ENCODE measurements at regions not wholly inside any gene's neighbourhood (a gene's known extent, or its start where the extent isn't known, plus 50 kb on each side); places are given as distances from the start of the nearest gene placed in this dataset.
A peak's percentile ranks its signal among the peaks of the same experiment; 100 is the strongest.

GRCh38 chr6:126266664-126267063, 73.3 kb upstream of the CENPW start:
- DNase-seq, result no peak
- Histone ChIP-seq H3K27me3 (no peaks in the 10 kb centered on the region), H3K4me3 (no peak overlapping the region), H3K9me3 (no peaks in the 10 kb centered on the region), H3K4me1 (peaks cover 0 to 3% of the 10 kb centered on the region in 2 donors), H3K36me3 (no peaks in the 10 kb centered on the region), H3K27ac (peak overlapping the region; percentile 61 to 63)
- TF ChIP-seq CTCF (IDR thresholded peaks at IDR 0.05), result no peak
- intact Hi-C loops (cut with DNase I; ENCODE audit: low total_unique reads), result no loop called here

DNA sequence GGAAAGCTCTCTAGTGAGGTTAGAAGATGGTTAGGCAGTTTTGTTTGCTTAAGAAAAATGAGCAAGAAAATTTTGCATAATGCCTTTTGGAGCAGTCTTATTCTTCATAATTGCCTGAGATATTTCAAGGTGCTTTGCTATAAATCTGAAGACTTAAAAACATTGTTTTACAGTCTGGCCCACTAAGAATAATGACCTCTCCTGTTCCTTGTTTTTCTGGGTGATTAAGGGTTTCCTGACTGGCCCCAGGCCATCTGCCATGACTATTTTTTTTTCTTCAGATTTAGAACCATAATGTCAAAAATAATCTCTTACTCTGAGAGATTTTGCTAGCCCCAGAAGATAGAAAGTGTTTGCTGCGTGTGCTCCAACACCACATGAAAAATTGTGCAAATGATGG, 72.3 kb upstream of the CENPW start:
- no peak overlapping the region for H3K4me3 ChIP-seq
- intact Hi-C loops (cut with DNase I; ENCODE audit: low total_unique reads), result no loop called here
- peak overlapping the region; percentile 63 to 72 for H3K27ac ChIP-seq
- TF ChIP-seq POLR2A (IDR thresholded peaks at IDR 0.05) (no peak), CTCF (IDR thresholded peaks at IDR 0.05) (no peak)
- peaks cover 0 to under 1% of the 10 kb centered on the region in 2 donors for H3K4me1 ChIP-seq
- peak; percentile 43 to 69 for DNase-seq
- no peaks in the 10 kb centered on the region for H3K36me3 ChIP-seq
- no peaks in the 10 kb centered on the region for H3K9me3 ChIP-seq
- H3K27me3 ChIP-seq, result no peaks in the 10 kb centered on the region

DNA sequence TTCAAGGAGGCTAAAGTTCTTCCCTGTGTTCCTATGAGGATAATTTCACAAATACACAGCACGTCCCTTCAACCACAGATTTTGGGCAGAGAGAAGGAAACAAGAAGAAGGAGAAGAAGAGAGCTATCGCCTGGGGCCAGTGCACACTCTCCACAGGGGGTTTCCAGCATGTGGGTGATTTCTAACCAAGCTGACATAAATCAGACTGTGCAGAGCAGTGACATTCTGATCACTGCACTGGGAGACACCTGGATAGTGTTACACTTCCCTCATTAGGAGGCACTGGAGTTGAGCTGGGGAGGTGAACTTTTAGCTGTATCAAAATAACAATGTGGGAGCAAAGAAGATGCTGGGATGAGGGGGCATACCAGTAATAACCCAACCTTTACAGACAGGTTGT, 71.8 kb upstream of the CENPW start:
- Histone ChIP-seq H3K9me3 (no peaks in the 10 kb centered on the region), H3K4me1 (no peaks in the 10 kb centered on the region), H3K27ac (peak overlapping the region; percentile 63 to 72), H3K4me3 (no peak overlapping the region), H3K36me3 (no peaks in the 10 kb centered on the region), H3K27me3 (no peaks in the 10 kb centered on the region)
- DNase-seq, result peak in 1 of 2 donors; percentile 47
- TF ChIP-seq CTCF (IDR thresholded peaks at IDR 0.05), result no peak
- TF ChIP-seq POLR2A (IDR thresholded peaks at IDR 0.05), result no peak
- intact Hi-C loops (cut with DNase I; ENCODE audit: low total_unique reads), result no loop called here

- intact Hi-C loops (cut with DNase I; ENCODE audit: low total_unique reads), result no loop called here
- Histone ChIP-seq H3K4me3 (no peak overlapping the region), H3K4me1 (no peaks in the 10 kb centered on the region), H3K27me3 (no peaks in the 10 kb centered on the region), H3K27ac (no peak overlapping the region), H3K9me3 (no peaks in the 10 kb centered on the region), H3K36me3 (no peaks in the 10 kb centered on the region)
- DNase-seq, result no peak
- TF ChIP-seq POLR2A (IDR thresholded peaks at IDR 0.05) (no peak), CTCF (IDR thresholded peaks at IDR 0.05) (no peak)
Observed at GRCh38 chr6:126280287-126280686, 59.6 kb upstream of the CENPW start.

DNA sequence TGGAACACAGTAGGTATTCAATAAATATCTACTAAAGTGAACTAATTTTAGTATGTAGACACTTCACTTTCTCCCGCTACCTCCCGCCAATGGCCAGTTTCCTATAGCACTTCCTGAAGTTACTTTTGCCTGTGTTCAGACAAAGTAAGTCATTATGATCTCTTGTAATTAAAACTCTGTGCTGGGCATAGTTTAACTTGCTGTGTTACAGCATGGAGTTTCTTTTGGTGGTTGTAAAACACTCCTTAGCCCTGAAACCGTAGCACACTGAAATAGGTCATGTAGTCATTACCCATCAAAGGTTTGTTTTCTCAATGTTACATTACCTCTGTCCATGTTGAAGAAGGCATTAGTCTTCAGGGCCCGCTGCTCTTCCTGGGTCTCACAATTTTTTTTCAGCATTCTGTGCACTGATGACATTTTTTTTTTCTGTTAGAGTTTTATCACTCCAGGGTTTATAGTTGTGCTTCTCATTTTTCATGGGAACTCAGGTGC, 54.0 kb upstream of the CENPW start:
- TF ChIP-seq POLR2A (IDR thresholded peaks at IDR 0.05) (no peak), CTCF (IDR thresholded peaks at IDR 0.05) (no peak)
- Histone ChIP-seq H3K9me3 (no peaks in the 10 kb centered on the region), H3K27ac (no peak overlapping the region), H3K36me3 (no peaks in the 10 kb centered on the region), H3K27me3 (no peaks in the 10 kb centered on the region), H3K4me3 (no peak overlapping the region), H3K4me1 (no peaks in the 10 kb centered on the region)
- DNase-seq, result no peak
- intact Hi-C loops (cut with DNase I; ENCODE audit: low total_unique reads), result no loop called here

All from uterus (tissue), 3 donors.